ENCODE measurements at regions not wholly inside any gene's neighbourhood (a gene's known extent, or its start where the extent isn't known, plus 50 kb on each side); places are given as distances from the start of the nearest gene placed in this dataset.

- no peaks in the 10 kb centered on the region for H3K79me2 ChIP-seq (ENCODE audit: insufficient read depth, low read length)
- TF ChIP-seq, protein P1, sequence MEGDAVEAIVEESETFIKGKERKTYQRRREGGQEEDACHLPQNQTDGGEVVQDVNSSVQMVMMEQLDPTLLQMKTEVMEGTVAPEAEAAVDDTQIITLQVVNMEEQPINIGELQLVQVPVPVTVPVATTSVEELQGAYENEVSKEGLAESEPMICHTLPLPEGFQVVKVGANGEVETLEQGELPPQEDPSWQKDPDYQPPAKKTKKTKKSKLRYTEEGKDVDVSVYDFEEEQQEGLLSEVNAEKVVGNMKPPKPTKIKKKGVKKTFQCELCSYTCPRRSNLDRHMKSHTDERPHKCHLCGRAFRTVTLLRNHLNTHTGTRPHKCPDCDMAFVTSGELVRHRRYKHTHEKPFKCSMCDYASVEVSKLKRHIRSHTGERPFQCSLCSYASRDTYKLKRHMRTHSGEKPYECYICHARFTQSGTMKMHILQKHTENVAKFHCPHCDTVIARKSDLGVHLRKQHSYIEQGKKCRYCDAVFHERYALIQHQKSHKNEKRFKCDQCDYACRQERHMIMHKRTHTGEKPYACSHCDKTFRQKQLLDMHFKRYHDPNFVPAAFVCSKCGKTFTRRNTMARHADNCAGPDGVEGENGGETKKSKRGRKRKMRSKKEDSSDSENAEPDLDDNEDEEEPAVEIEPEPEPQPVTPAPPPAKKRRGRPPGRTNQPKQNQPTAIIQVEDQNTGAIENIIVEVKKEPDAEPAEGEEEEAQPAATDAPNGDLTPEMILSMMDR (IDR thresholded peaks at IDR 0.05; ENCODE audit: insufficient read depth, low read length, poor library complexity, severe bottlenecking): no peak
- no peak for TF ChIP-seq EZH2phosphoT487 (conservative IDR thresholded peaks at IDR 0.05; ENCODE audit: low read length)
- H3K9me3 ChIP-seq (ENCODE audit: insufficient read depth, low read length): no peaks in the 10 kb centered on the region
- no peak overlapping the region for H2AFZ ChIP-seq (ENCODE audit: low read depth, low read length, severe bottlenecking)
- H3K27ac ChIP-seq (ENCODE audit: low read depth, low read length): no peak overlapping the region
- no peaks in the 10 kb centered on the region for H3F3A ChIP-seq (ENCODE audit: insufficient read depth)
- H3K4me2 ChIP-seq (ENCODE audit: low read depth, low read length, poor library complexity, severe bottlenecking): no peak overlapping the region
- no peaks in the 10 kb centered on the region for H4K20me1 ChIP-seq (ENCODE audit: low read depth, low read length)
- H3K27me3 ChIP-seq (ENCODE audit: low read length): no peaks in the 10 kb centered on the region
- H3K9ac ChIP-seq (ENCODE audit: low read length): no peak overlapping the region
- H3K4me3 ChIP-seq (ENCODE audit: insufficient read depth, low read length, poor library complexity, severe bottlenecking): no peak overlapping the region
- H3K36me3 ChIP-seq (ENCODE audit: low read length): no peaks in the 10 kb centered on the region
- H3K9me2 ChIP-seq (replicated peaks; ENCODE audit: insufficient read depth, low read length): no peaks in the 10 kb centered on the region
Observed at GRCh38 chr13:111627596-111627995, 307.2 kb downstream of the TEX29 start.

- H3K27ac ChIP-seq (ENCODE audit: low read depth, low read length): no peak overlapping the region
- no peaks in the 10 kb centered on the region for H4K20me1 ChIP-seq (ENCODE audit: low read depth, low read length)
- H3K79me2 ChIP-seq (ENCODE audit: insufficient read depth, low read length): no peaks in the 10 kb centered on the region
- TF ChIP-seq, protein P1 (IDR thresholded peaks at IDR 0.05; ENCODE audit: insufficient read depth, low read length, poor library complexity, severe bottlenecking): no peak
- no peak for TF ChIP-seq EZH2phosphoT487 (conservative IDR thresholded peaks at IDR 0.05; ENCODE audit: low read length)
- no peaks in the 10 kb centered on the region for H3K36me3 ChIP-seq (ENCODE audit: low read length)
- H3K4me3 ChIP-seq (ENCODE audit: insufficient read depth, low read length, poor library complexity, severe bottlenecking): no peak overlapping the region
- no peaks in the 10 kb centered on the region for H3K9me2 ChIP-seq (replicated peaks; ENCODE audit: insufficient read depth, low read length)
- no peak overlapping the region for H3K4me2 ChIP-seq (ENCODE audit: low read depth, low read length, poor library complexity, severe bottlenecking)
- no peak overlapping the region for H3K9ac ChIP-seq (ENCODE audit: low read length)
- no peak overlapping the region for H2AFZ ChIP-seq (ENCODE audit: low read depth, low read length, severe bottlenecking)
- no peaks in the 10 kb centered on the region for H3K9me3 ChIP-seq (ENCODE audit: insufficient read depth, low read length)
- no peaks in the 10 kb centered on the region for H3F3A ChIP-seq (ENCODE audit: insufficient read depth)
- H3K27me3 ChIP-seq (ENCODE audit: low read length): no peaks in the 10 kb centered on the region
Observed at GRCh38 chr13:111629016-111629415, 308.6 kb downstream of the TEX29 start.

GRCh38 chr13:111629457-111629856, 309.0 kb downstream of the TEX29 start:
- Histone ChIP-seq H3K9me2 (replicated peaks; ENCODE audit: insufficient read depth, low read length) (no peaks in the 10 kb centered on the region), H3K36me3 (ENCODE audit: low read length) (no peaks in the 10 kb centered on the region), H4K20me1 (ENCODE audit: low read depth, low read length) (no peaks in the 10 kb centered on the region), H2AFZ (ENCODE audit: low read depth, low read length, severe bottlenecking) (no peak overlapping the region), H3K27ac (ENCODE audit: low read depth, low read length) (no peak overlapping the region), H3K9me3 (ENCODE audit: insufficient read depth, low read length) (no peaks in the 10 kb centered on the region), H3F3A (ENCODE audit: insufficient read depth) (no peaks in the 10 kb centered on the region), H3K4me3 (ENCODE audit: insufficient read depth, low read length, poor library complexity, severe bottlenecking) (no peak overlapping the region), H3K79me2 (ENCODE audit: insufficient read depth, low read length) (no peaks in the 10 kb centered on the region), H3K4me2 (ENCODE audit: low read depth, low read length, poor library complexity, severe bottlenecking) (no peak overlapping the region), H3K27me3 (ENCODE audit: low read length) (no peaks in the 10 kb centered on the region), H3K9ac (ENCODE audit: low read length) (no peak overlapping the region)
- no peak for TF ChIP-seq EZH2phosphoT487 (conservative IDR thresholded peaks at IDR 0.05; ENCODE audit: low read length)
- TF ChIP-seq, protein P1 (IDR thresholded peaks at IDR 0.05; ENCODE audit: insufficient read depth, low read length, poor library complexity, severe bottlenecking): no peak
